HEK293 (cell line): ENCODE measurements at regions not wholly inside any gene's neighbourhood (a gene's known extent, or its start where the extent isn't known, plus 50 kb on each side); places are given as distances from the start of the nearest gene placed in this dataset.

Experiments used
- GLIS1 ChIP-seq: fragments of 450-650 bp; formaldehyde crosslinking; IDR thresholded peaks from 2 replicates; pipeline ENCODE4 v1.5.1; 2016; ENCODE audit warnings: missing biosample characterization, missing genetic modification characterization
- KLF16 ChIP-seq: fragments of 450-650 bp; formaldehyde crosslinking; IDR thresholded peaks from 2 replicates; pipeline ENCODE4 v1.5.1; 2017; ENCODE audit warnings: missing biosample characterization, missing genetic modification characterization
- SP3 ChIP-seq: fragments of 450-650 bp; formaldehyde crosslinking; IDR thresholded peaks from 2 replicates; pipeline ENCODE4 v1.5.1; 2016; ENCODE audit warnings: missing biosample characterization, missing genetic modification characterization
- ZBTB1 ChIP-seq: fragments of 450-650 bp; formaldehyde crosslinking; IDR thresholded peaks from 2 replicates; pipeline ENCODE4 v1.5.1; 2016; ENCODE audit warnings: missing biosample characterization, missing genetic modification characterization
- ZNF621 ChIP-seq: fragments of 450-650 bp; formaldehyde crosslinking; IDR thresholded peaks from 2 replicates; pipeline ENCODE4 v1.5.1; 2017; ENCODE audit warnings: missing biosample characterization, missing genetic modification characterization
- ZNF623 ChIP-seq: fragments of 450-650 bp; formaldehyde crosslinking; IDR thresholded peaks from 2 replicates; pipeline ENCODE4 v1.5.1; 2016; ENCODE audit warnings: missing biosample characterization, missing genetic modification characterization
- TF ChIP-seq, protein P1 (sequence below): fragments of 450-650 bp; formaldehyde crosslinking; IDR thresholded peaks from 2 replicates; pipeline ENCODE4 v1.5.1; 2016; ENCODE audit warnings: missing biosample characterization, missing genetic modification characterization
- TF ChIP-seq, protein P2 (sequence below): fragments of 450-650 bp; formaldehyde crosslinking; IDR thresholded peaks from 2 replicates; pipeline ENCODE4 v1.5.1; 2016; ENCODE audit warnings: missing biosample characterization, missing genetic modification characterization

DNA sequence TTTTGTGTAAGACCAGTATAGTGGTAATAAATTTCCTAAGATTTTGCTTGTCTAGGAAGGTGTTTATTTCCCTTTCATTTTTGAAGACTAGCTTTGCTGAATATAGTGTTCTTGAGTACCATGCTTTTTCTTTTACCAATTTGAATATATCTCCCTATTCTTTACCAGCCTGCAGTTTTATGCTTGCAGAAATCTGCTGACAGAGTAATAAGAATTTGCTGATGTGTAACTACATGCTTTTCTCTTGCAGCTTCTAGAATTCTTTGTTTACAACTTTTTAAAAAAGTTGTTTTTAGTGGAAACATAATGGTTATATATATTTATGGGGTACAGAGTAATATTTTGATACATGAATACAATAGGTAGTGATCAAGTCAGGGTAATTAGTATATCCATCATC lies 324.8 kb upstream of the FOLH1 start:
- TF ChIP-seq, protein P1, sequence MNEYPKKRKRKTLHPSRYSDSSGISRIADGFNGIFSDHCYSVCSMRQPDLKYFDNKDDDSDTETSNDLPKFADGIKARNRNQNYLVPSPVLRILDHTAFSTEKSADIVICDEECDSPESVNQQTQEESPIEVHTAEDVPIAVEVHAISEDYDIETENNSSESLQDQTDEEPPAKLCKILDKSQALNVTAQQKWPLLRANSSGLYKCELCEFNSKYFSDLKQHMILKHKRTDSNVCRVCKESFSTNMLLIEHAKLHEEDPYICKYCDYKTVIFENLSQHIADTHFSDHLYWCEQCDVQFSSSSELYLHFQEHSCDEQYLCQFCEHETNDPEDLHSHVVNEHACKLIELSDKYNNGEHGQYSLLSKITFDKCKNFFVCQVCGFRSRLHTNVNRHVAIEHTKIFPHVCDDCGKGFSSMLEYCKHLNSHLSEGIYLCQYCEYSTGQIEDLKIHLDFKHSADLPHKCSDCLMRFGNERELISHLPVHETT (tag by site-specific recombination), result no peak
- TF ChIP-seq, protein P2, sequence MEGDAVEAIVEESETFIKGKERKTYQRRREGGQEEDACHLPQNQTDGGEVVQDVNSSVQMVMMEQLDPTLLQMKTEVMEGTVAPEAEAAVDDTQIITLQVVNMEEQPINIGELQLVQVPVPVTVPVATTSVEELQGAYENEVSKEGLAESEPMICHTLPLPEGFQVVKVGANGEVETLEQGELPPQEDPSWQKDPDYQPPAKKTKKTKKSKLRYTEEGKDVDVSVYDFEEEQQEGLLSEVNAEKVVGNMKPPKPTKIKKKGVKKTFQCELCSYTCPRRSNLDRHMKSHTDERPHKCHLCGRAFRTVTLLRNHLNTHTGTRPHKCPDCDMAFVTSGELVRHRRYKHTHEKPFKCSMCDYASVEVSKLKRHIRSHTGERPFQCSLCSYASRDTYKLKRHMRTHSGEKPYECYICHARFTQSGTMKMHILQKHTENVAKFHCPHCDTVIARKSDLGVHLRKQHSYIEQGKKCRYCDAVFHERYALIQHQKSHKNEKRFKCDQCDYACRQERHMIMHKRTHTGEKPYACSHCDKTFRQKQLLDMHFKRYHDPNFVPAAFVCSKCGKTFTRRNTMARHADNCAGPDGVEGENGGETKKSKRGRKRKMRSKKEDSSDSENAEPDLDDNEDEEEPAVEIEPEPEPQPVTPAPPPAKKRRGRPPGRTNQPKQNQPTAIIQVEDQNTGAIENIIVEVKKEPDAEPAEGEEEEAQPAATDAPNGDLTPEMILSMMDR, result no peak
- TF ChIP-seq GLIS1 (tag by site-specific recombination) (no peak), ZBTB1 (tag by site-specific recombination) (no peak), ZNF621 (tag by site-specific recombination) (no peak), SP3 (tag by site-specific recombination) (no peak), KLF16 (no peak), ZNF623 (tag by site-specific recombination) (no peak)
